Small intestine (tissue), 7 donors: ENCODE measurements at regions not wholly inside any gene's neighbourhood (a gene's known extent, or its start where the extent isn't known, plus 50 kb on each side); places are given as distances from the start of the nearest gene placed in this dataset.
A peak's percentile ranks its signal among the peaks of the same experiment; 100 is the strongest.
"Not testable (repeated sequence)": the region's sequence is repeated elsewhere in the genome, so short reads cannot be mapped to it uniquely, and the experiment has no call there.

Experiments
- DNase-seq, 2 donors: peaks; one replicate each; pipeline versions ENCODE4 v3.0.0 to v3.0.0-alpha.2; 2013
- FAIRE-seq: peaks from 2 replicates; lab custom pipeline; 2012; peaks lifted over from hg19 to GRCh38; lab: Jason Lieb, UNC
- H3K27ac ChIP-seq, 3 donors: one replicate each; pipeline ENCODE4 v1.5.1; 2013; ENCODE audit warnings: low read length in 2 of 3, mild to moderate bottlenecking in 2 of 3, control low read depth in 1 of 3, inconsistent platforms in 1 of 3, low read depth in 1 of 3, moderate library complexity in 1 of 3
- H3K27me3 ChIP-seq, 3 donors: one replicate each; pipeline ENCODE4 v1.6.1; 2013; ENCODE audit warnings: low read length in 3 of 3, inconsistent platforms in 1 of 3; ENCODE audit not compliant: control insufficient read depth in 3 of 3, insufficient read depth in 3 of 3
- H3K36me3 ChIP-seq, 3 donors: one replicate each; pipeline ENCODE4 v1.6.1; 2013; ENCODE audit warnings: low read length in 3 of 3, inconsistent platforms in 1 of 3, low read depth in 1 of 3, mild to moderate bottlenecking in 1 of 3, moderate library complexity in 1 of 3; ENCODE audit not compliant: control insufficient read depth in 3 of 3, insufficient read depth in 2 of 3
- H3K4me1 ChIP-seq, 3 donors: one replicate each; pipeline ENCODE4 v1.6.1; 2013; ENCODE audit warnings: low read length in 2 of 3, inconsistent platforms in 1 of 3, low read depth in 1 of 3, mild to moderate bottlenecking in 1 of 3, moderate library complexity in 1 of 3; ENCODE audit not compliant: control insufficient read depth in 3 of 3, insufficient read depth in 2 of 3
- H3K4me3 ChIP-seq, 3 donors: one replicate each; pipeline ENCODE4 v1.5.1; 2013; ENCODE audit warnings: low read length in 3 of 3, control low read depth in 1 of 3, inconsistent platforms in 1 of 3, low read depth in 1 of 3, mild to moderate bottlenecking in 1 of 3, moderate library complexity in 1 of 3
- H3K9me3 ChIP-seq, 2 donors: one replicate each; pipeline ENCODE4 v1.6.1; 2013; ENCODE audit warnings: low read depth in 1 of 2, low read length in 1 of 2; ENCODE audit not compliant: control insufficient read depth in 2 of 2, insufficient read depth in 1 of 2
- WGBS, 3 donors: extraction: QIAGEN DNeasy Blood & Tissue Kit; methylation state at CpG; one replicate each; pipeline ENCODE4 v1.1.7; 2013; 5-methylcytosine and 5-hydroxymethylcytosine counted together
- donor health status: healthy with polysubstance abuse.
- donor health status: control.
- donor health status: control.
- donor health status: Bipolar disorder and iron deficiency.
- donor health status: healthy.

GRCh38 chr7:131084336-131084735 is 243.3 kb upstream of the MKLN1 start:
- FAIRE-seq, H3K4me3 ChIP-seq: not testable (repeated sequence)
- 88 to 92% (median 89%) methylated on average over 1 of the region's 1 CpG for WGBS, 3 donors

GRCh38 chr7:131087756-131088658 is 239.7 kb upstream of the MKLN1 start:
- 29 to 61% (median 42%) methylated on average over 8 of the region's 8 CpGs for WGBS, 3 donors
- H3K4me1 ChIP-seq: peaks cover 2 to 11% (median 3%) of the 10 kb centered on the region in 3 donors
- no peak overlapping the region for H3K27ac ChIP-seq
- FAIRE-seq: no peak
- H3K9me3 ChIP-seq: no peaks in the 10 kb centered on the region
- no peaks in the 10 kb centered on the region for H3K36me3 ChIP-seq
- peak; percentile 21 to 52 for DNase-seq
- no peak overlapping the region for H3K4me3 ChIP-seq
- no peaks in the 10 kb centered on the region for H3K27me3 ChIP-seq

More at GRCh38 chr7:131084336-131084735, 243.3 kb upstream of the MKLN1 start:
- DNase-seq, H3K27me3 ChIP-seq, H3K36me3 ChIP-seq, H3K9me3 ChIP-seq, H3K4me1 ChIP-seq, H3K27ac ChIP-seq: not testable (repeated sequence)

GRCh38 chr7:131090188-131090587 is 237.5 kb upstream of the MKLN1 start:
- no peaks in the 10 kb centered on the region for H3K27me3 ChIP-seq
- FAIRE-seq (no peak), DNase-seq (no peak)
- H3K4me1 ChIP-seq: peaks cover 2 to 11% (median 3%) of the 10 kb centered on the region in 3 donors
- peaks cover 0 to 2% (median 0%) of the 10 kb centered on the region in 3 donors for H3K36me3 ChIP-seq
- no peak overlapping the region for H3K27ac ChIP-seq
- H3K4me3 ChIP-seq: no peak overlapping the region
- 52 to 63% (median 61%) methylated on average over 2 of the region's 2 CpGs for WGBS, 3 donors
- no peaks in the 10 kb centered on the region for H3K9me3 ChIP-seq

GRCh38 chr7:131090886-131091692 is 236.6 kb upstream of the MKLN1 start:
- WGBS, 3 donors: 87 to 93% (median 90%) methylated on average over 7 of the region's 7 CpGs
- Histone ChIP-seq H3K27me3 (no peaks in the 10 kb centered on the region), H3K27ac (no peak overlapping the region), H3K4me1 (peaks cover 2 to 11% (median 3%) of the 10 kb centered on the region in 3 donors), H3K36me3 (peaks cover 0 to 2% (median 0%) of the 10 kb centered on the region in 3 donors), H3K4me3 (no peak overlapping the region), H3K9me3 (no peaks in the 10 kb centered on the region)
- FAIRE-seq (no peak), DNase-seq (no peak)

DNA sequence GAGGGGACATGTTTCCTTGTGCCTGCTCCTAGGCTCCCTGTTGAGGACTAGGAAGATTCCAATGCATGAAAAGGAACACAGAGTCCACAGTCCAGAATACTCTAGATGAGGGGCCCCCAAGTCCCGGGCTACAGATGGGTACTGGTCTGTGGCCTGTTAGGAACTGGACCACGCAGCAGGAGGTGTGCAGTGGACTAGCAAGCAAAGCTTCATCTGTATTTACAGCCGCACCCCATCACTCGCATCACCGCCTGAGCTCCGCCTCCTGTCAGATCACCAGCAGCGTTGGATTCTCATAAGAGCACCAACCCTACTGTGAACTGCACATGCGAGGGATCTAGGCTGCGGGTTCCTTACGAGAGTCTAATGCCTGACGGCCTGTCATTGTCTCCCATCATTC is 233.0 kb upstream of the MKLN1 start:
- Histone ChIP-seq H3K27me3 (no peaks in the 10 kb centered on the region), H3K9me3 (no peaks in the 10 kb centered on the region), H3K27ac (no peak overlapping the region), H3K36me3 (peaks cover 0 to 2% (median 0%) of the 10 kb centered on the region in 3 donors), H3K4me1 (peaks cover 0 to 10% (median 2%) of the 10 kb centered on the region in 3 donors), H3K4me3 (no peak overlapping the region)
- DNase-seq (no peak), FAIRE-seq (no peak)
- WGBS, 3 donors: 93 to 95% (median 94%) methylated on average over 11 of the region's 11 CpGs

DNA sequence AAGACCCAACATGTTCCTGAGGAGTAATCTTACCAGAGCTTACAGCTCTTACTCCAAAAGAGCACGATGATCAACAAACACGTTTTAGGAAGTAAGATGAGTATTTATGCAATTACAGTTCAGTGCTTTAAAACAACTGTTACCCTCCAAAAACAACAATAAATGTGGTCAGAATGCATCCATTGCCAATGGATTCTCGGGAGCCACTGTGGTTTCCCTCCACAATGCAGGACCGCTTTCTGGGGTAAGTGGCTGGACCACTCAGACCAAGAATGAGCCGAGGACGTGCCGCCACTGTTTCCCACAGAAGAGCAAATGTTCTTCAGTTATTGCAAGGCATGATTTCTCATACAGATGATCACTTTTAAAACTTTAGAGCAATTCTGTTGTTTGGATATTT is 232.3 kb upstream of the MKLN1 start:
- Histone ChIP-seq H3K4me3 (no peak overlapping the region), H3K36me3 (peaks cover 0 to 2% (median 0%) of the 10 kb centered on the region in 3 donors), H3K4me1 (peaks cover 0 to 10% (median 2%) of the 10 kb centered on the region in 3 donors), H3K9me3 (no peaks in the 10 kb centered on the region), H3K27ac (no peak overlapping the region), H3K27me3 (no peaks in the 10 kb centered on the region)
- DNase-seq: no peak
- WGBS, 3 donors: 83 to 89% (median 89%) methylated on average over 7 of the region's 7 CpGs
- no peak for FAIRE-seq

DNA sequence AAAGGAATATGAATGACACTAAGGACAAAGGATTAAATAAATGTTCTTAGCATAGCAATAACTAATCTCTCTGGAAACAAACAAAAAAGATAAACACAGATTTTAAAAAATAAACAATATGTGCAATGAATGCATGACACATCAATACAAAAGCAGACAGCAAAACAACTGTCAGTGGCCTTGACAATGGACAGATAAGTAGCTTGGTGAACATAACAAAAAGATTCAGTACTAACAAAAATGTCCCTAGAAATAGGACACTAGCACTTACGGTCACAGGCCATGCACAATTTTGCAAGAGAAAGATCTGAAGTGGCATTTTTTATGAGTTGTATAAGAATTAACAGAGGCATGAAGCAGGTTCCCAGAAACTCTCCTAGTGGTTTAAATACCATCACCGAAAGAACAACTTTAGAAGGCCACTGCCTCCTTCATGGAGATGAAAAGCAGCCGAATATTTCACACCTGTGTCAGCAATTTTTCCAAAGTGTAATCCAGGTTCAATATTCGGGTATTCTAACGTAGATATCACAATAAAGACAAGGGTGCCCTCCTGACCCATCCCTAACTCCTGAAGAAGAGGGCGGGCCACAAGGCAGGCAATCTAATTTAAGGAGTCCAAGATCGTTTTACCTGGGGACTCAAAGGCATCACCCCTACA is 231.3 kb upstream of the MKLN1 start:
- WGBS, 3 donors: 74 to 83% (median 77%) methylated on average over 7 of the region's 7 CpGs
- peaks cover 0 to 2% (median 0%) of the 10 kb centered on the region in 3 donors for H3K36me3 ChIP-seq
- H3K27me3 ChIP-seq: no peaks in the 10 kb centered on the region
- H3K27ac ChIP-seq: no peak overlapping the region
- FAIRE-seq (no peak), DNase-seq (no peak)
- no peaks in the 10 kb centered on the region for H3K9me3 ChIP-seq
- peaks cover 0 to 10% (median under 1%) of the 10 kb centered on the region in 3 donors for H3K4me1 ChIP-seq
- H3K4me3 ChIP-seq: no peak overlapping the region
